GM12874 (cell line): ENCODE measurements at regions not wholly inside any gene's neighbourhood (a gene's known extent, or its start where the extent isn't known, plus 50 kb on each side); places are given as distances from the start of the nearest gene placed in this dataset.

Source experiments
- CTCF ChIP-seq: IDR thresholded peaks from 2 replicates; pipeline ENCODE4 v1.5.1; 2011; ENCODE audit warnings: low read depth, mild to moderate bottlenecking, control low read depth, low read length, moderate library complexity; ENCODE audit not compliant: insufficient read depth

GRCh38 chr15:97236140-97236539, 724.4 kb upstream of the ARRDC4 start:
- TF ChIP-seq CTCF = no peak

GRCh38 chr15:97237160-97237559, 723.3 kb upstream of the ARRDC4 start:
- TF ChIP-seq CTCF = no peak

GRCh38 chr15:97248376-97248775, 712.1 kb upstream of the ARRDC4 start:
- no peak for TF ChIP-seq CTCF

- TF ChIP-seq CTCF = no peak
Observed at GRCh38 chr15:97259943-97260342, 700.6 kb upstream of the ARRDC4 start.

- no peak for TF ChIP-seq CTCF
Observed at GRCh38 chr15:97301166-97301565, 659.3 kb upstream of the ARRDC4 start.

GRCh38 chr15:97316362-97316761, 644.1 kb upstream of the ARRDC4 start:
- no peak for TF ChIP-seq CTCF

GRCh38 chr15:97317163-97317562, 643.3 kb upstream of the ARRDC4 start:
- TF ChIP-seq CTCF = no peak

- TF ChIP-seq CTCF = no peak
Observed at GRCh38 chr15:97319291-97319690, 641.2 kb upstream of the ARRDC4 start.
